Activated T-cell treated with anti-CD3 and anti-CD28 coated beads for 4 hours (primary cell): ENCODE measurements at regions not wholly inside any gene's neighbourhood (a gene's known extent, or its start where the extent isn't known, plus 50 kb on each side); places are given as distances from the start of the nearest gene placed in this dataset.
"Not testable (repeated sequence)": the region's sequence is repeated elsewhere in the genome, so short reads cannot be mapped to it uniquely, and the experiment has no call there.

Experiments
- DNase-seq: peaks from one replicate; pipeline ENCODE4 v3.0.0-alpha.2; 2020

- DNase-seq: no peak
These were observed 337.2 kb upstream of the DNAJC19 start for GRCh38 chr3:181326637-181327223.

- DNase-seq: not testable (repeated sequence)
These were observed 335.0 kb upstream of the DNAJC19 start for GRCh38 chr3:181324516-181324915.

DNA sequence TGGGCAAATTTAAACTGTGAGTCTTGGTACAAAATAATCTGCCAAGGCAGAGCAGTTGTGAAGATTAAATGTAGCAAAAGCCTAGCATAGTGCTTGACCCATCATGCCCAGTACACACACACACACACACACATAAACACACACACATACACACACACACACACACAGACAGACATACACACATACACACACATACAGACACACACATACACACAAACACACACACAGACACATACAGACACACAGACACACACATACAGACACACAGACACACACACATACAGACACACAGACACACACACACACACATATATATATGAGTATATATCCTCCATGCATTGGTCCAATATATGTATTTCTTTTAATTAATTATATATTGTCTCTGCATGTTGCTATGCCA is 328.8 kb upstream of the DNAJC19 start:
- no peak for DNase-seq

- DNase-seq: no peak
These were observed 328.0 kb upstream of the DNAJC19 start for GRCh38 chr3:181317508-181317907.

DNA sequence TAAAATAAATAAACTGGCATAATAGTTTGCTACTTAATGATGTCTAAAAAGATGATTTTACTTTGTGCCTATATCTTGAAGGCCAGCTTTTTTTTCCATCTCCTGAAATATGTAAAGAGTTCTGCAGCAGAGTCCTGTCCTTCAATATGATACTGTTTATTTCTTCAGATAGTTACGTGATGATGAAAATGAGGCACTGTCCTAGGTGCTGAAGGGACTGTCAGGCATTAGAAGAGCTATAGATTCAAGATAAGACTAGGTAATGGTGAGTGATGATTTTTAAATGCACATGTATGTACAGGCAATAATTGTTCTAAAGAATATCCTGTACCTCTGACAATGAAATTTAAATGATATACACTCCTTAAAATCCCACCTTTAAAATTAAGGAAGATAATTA is 326.9 kb upstream of the DNAJC19 start:
- no peak for DNase-seq

- no peak for DNase-seq
These were observed 323.8 kb upstream of the DNAJC19 start for GRCh38 chr3:181313335-181313734.

DNA sequence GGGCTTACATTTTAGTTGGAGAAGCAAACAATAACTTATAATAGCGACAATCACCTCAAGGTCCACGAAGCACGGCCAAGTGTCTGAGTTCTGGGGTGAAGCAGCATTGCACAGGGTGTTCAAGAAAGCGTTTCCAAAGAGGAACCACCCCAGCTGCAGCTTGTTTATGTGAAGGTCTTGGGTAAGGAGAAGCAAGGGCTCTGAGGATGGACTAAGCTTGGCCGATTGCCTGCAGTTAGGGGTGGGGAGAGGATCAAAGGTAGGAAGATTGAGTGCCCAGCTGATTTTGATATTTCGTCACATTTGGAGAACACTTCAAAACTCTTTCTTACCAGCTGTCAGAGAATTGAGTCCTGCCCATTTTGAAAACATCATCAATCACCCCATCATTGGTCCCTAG is 321.6 kb upstream of the DNAJC19 start:
- no peak for DNase-seq

- DNase-seq: no peak
These were observed 313.4 kb upstream of the DNAJC19 start for GRCh38 chr3:181302960-181303359.

DNA sequence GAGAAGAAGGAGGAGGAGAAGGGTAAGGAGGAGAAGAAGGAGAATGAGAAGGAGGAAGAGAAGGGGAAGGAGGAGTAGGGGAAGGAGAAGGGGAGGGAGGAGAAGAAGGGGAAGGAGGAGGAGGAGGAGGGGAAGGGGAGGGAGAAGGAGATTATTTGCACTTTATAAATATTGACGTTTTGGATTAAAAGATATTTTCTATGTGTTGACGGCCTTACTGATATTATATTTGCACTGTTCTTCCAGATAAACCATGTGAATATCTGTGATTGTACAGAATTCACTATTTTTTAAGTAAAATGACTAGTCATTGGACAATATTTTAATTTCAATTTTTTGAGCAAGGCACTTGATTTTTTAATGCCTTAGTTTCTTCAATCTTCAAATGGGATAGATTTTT is 310.5 kb upstream of the DNAJC19 start:
- DNase-seq: no peak

DNA sequence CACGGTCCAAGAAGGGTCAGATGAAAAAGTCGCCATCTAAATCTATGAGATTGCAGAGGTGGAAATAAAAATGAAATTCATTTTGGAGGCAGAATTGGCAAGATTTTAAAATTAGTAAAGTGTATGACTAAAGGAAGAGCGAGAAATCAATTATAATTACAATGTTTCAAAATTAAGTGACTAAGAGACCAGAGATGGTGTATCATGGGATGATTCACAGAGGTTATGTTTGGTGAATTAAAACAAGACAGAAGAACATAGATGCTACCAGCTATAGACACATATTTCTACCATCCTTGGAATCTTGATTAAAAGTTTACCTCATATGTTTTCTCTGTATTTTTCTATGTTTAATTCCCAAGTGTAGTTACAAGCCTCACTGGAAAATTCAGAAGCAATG is 308.9 kb upstream of the DNAJC19 start:
- no peak for DNase-seq

GRCh38 chr3:181292984-181293383 is 303.4 kb upstream of the DNAJC19 start:
- DNase-seq: no peak

GRCh38 chr3:181290941-181291340 is 301.4 kb upstream of the DNAJC19 start:
- no peak for DNase-seq

GRCh38 chr3:181289306-181289705 is 299.8 kb upstream of the DNAJC19 start:
- no peak for DNase-seq

DNA sequence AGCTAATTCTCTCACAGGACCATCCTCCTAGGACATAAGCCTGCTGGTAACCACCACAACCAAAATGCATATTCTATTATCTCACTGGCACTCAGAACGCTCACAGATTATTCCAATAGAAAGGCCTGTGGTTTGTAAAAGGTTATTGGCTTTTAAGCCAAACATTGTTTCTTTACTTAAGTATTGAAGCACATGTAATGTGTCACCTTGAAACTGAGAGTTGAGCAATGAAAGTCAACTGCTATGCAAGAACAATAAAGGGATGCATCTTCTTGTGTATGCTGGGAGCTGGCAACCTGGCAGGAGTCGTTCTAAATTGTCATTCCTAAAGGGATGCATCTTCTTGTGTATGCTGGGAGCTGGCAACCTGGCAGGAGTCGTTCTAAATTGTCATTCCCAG is 298.6 kb upstream of the DNAJC19 start:
- DNase-seq: no peak

GRCh38 chr3:181279239-181279565 is 289.7 kb upstream of the DNAJC19 start:
- DNase-seq: no peak

DNA sequence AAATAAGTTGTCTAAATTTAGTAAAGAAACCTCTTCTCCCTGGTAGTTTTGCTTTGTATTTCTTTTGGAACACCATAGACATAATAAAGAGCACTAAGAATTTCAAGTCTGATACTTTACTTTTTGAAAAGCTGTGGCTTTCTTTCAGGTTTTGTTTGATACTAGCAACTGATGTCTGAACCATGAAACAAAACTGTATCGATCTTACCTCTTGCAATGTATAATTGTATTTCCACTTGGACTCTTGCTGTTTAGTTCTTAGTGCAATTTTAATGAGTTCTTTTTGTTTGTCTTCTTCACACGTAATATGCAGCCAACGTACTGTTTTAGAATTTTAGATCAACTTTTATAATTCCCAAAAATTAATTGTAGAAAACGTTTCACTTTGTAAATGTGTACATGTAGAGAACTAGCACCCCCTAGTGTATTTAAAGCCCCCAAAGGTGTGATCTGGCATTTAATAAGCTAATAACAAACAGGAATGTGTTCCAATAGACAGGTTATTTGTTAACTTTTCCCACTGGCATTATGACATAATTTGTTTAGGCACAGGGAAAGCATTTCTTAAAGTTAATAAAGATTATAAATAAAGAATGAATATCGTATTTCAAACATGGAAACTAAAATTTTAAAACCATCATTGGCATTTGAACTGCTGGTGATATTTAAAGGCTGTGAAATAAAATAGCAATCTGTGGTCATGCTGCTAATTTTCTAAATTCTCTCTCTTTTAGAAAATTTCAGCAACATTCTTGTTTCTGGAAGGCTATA is 289.1 kb upstream of the DNAJC19 start:
- DNase-seq: no peak

GRCh38 chr3:181276358-181276896 is 286.9 kb upstream of the DNAJC19 start:
- DNase-seq: no peak

- no peak for DNase-seq
These were observed 284.5 kb upstream of the DNAJC19 start for GRCh38 chr3:181274025-181274424.

DNA sequence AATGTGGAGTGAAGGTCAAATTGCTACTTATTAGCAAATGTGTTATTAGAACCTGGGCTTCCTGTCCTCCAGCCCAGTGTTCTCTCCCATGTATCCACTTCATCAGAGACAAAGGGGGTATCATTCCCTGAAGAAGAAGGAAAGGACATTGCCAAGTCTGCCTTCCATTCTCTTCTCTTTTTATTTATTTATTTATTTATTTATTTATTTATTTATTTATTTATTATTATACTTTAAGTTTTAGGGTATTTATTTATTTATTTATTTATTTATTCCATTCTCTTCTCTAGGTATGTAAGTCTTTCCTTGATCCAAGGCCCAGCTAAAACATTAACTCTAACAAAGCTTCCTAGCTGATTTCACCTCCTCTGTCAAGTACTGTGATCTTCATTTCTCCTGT is 277.8 kb upstream of the DNAJC19 start:
- no peak for DNase-seq

GRCh38 chr3:181265750-181266333 is 276.3 kb upstream of the DNAJC19 start:
- no peak for DNase-seq

DNA sequence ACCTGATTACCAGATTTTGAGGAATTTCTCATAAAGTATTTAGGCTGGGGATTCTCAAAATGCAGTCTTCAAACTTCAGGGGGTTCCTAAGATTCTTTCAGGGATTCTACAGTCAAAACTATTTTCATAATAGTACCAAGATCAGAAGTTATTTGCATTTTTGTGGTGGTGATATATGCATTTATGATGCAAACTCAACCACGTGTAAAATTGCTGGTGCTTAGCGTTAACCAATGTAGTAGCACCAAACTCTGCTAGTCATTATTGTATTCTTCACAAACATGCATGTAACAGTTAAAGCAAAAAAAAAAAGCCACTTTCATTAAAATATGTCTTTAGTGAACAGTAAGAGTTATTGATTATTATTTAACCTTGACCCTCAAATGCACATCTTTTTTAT is 274.9 kb upstream of the DNAJC19 start:
- no peak for DNase-seq

DNA sequence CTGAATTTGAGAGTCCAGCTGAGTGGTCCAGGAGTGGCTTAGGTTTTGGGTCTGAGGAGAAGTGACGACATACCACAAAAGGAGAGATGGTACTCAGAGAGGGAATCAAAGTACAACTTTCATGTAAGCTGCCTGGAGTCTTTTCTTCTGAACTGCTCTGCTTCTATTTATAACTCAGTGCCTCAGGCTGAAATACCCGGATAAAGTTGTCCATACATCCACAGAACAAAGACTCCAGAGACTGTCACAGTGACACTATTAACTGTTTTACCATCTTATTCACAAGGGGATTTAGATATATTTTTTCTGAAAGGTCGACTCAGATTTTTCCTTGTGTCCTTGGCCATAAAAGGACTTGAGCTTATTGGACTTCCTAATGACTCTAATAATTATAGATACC is 264.3 kb upstream of the DNAJC19 start:
- no peak for DNase-seq

DNA sequence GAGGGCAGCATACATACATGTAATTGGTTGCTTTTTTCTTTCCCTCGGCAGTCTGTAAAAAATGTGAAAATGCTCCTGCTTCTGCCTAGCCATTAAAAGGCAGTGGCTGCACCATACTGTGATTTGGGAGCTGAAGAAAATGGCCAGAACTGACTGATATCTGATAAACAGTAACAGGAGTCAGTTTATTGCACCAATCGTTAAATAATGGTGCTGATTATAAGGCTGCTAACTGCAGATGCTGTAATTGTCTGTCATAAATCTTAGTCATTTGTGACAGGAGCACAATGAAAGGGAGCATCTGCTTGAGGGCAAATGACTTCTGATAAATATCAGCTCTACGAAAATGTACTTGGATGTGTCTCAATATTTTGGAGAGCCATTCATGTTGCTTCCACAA is 263.1 kb upstream of the DNAJC19 start:
- no peak for DNase-seq

DNA sequence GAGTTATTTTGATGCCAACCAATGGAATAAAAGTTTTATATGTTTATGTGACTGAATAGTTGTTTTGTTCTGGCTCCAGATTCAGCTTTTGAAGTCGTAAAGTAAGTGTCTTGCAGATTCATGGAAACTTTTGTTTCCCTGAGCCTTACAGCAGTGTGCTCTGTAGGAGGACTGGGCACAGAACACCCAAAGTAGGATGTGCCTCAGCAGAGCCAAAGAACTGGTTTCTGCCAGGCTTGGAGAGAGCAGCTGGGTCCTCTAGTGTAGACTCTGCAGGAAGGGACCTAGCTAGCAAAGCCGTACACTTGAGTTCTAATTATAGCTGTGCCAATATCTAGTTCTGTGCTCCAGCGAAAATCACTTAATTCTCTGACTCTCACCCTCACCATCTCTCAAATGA is 261.2 kb upstream of the DNAJC19 start:
- no peak for DNase-seq
